Natural killer cell treated with Interleukin-12 subunit alpha and Interleukin-12 subunit beta and Interleukin-15 and Interleukin-18, amount 100 ng/mL, for 72 hours (primary cell): ENCODE measurements at regions not wholly inside any gene's neighbourhood (a gene's known extent, or its start where the extent isn't known, plus 50 kb on each side); places are given as distances from the start of the nearest gene placed in this dataset.
A peak's percentile ranks its signal among the peaks of the same experiment; 100 is the strongest.

Experiments
- ATAC-seq, 2 donors: fragments of 150-1000 bp; cut with Tn5 transposase in 1 of 2; sonication (Bioruptor Pico), chemical (Tn5 transposase) in 1 of 2; 2 replicates each; pipeline ENCODE4 v1.10.0; 2021
- DNase-seq: peaks from one replicate; pipeline ENCODE4 v3.0.0; 2022; ENCODE audit warnings: low spot score
- H3K27ac Mint-ChIP-seq, 2 donors: 1 replicate in 1 of 2; 2 replicates in 1 of 2; pipeline ENCODE4 v1.8.0; 2022; ENCODE audit warnings: mixed read lengths in 2 of 2, mild to moderate bottlenecking in 1 of 2, moderate library complexity in 1 of 2
- H3K27me3 Mint-ChIP-seq, 2 donors: 1 replicate in 1 of 2; 2 replicates in 1 of 2; pipeline ENCODE4 v1.8.0; 2022; ENCODE audit warnings: mixed read lengths in 2 of 2
- H3K36me3 Mint-ChIP-seq: one replicate; pipeline ENCODE4 v1.8.0; 2022; ENCODE audit warnings: mixed read lengths
- H3K4me1 Mint-ChIP-seq, 2 donors: 1 replicate in 1 of 2; 2 replicates in 1 of 2; pipeline ENCODE4 v1.8.0; 2022; ENCODE audit warnings: low read depth in 2 of 2, mixed read lengths in 2 of 2, mild to moderate bottlenecking in 1 of 2
- H3K4me3 Mint-ChIP-seq: one replicate; pipeline ENCODE4 v1.8.0; 2022; ENCODE audit warnings: mixed read lengths
- H3K9me3 Mint-ChIP-seq: 2 replicates; pipeline ENCODE4 v1.8.0; 2022; ENCODE audit warnings: mixed read lengths

DNA sequence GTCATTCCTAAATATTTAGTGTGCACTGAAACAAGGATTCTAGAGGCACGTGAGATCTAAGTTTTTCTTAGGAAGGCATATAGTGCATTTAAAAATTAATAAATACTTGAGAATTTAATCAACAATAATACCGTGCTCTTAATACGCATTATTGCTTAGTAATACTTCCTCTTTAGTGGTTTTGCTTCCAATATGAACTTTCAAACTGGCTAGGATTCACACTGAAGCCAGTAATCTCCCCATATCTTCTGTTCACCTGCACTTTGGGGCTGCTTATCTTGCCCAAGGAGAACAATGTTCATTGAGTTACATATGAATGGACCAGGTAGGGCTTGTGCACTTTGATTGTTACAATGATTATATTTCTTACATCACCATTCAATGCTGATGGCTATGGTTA lies 180.5 kb upstream of the RIOK2 start:
- DNase-seq (no peak), ATAC-seq (no peak)
- H3K4me3 Mint-ChIP-seq = no peak overlapping the region
- H3K27ac Mint-ChIP-seq = no peak overlapping the region
- H3K36me3 Mint-ChIP-seq = no peaks in the 10 kb centered on the region
- no peaks in the 10 kb centered on the region for H3K27me3 Mint-ChIP-seq
- H3K4me1 Mint-ChIP-seq = no peaks in the 10 kb centered on the region
- H3K9me3 Mint-ChIP-seq = peaks cover 12% of the 10 kb centered on the region

DNA sequence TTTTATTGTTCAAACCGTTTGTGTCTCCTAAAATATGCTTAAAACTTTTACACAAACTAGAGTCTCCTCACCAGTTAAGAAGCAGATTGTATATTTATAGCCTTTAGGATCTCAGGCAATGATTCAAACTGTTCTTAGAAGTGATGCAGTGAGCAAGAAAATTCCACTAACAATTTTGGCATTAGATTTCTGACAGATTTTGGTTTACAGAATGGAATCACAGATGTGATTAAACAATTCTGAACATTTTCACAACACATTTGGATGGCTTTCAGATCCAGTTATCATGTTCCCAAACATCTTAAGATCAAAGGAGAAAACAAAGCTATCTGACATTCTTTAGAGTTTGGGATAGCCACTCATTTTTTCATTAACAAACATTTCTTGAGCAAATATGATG lies 181.7 kb upstream of the RIOK2 start:
- Mint-ChIP-seq H3K27ac (no peak overlapping the region), H3K4me3 (no peak overlapping the region), H3K27me3 (no peaks in the 10 kb centered on the region), H3K36me3 (no peaks in the 10 kb centered on the region), H3K4me1 (no peaks in the 10 kb centered on the region), H3K9me3 (peaks cover 13% of the 10 kb centered on the region)
- ATAC-seq (no peak), DNase-seq (no peak)

DNA sequence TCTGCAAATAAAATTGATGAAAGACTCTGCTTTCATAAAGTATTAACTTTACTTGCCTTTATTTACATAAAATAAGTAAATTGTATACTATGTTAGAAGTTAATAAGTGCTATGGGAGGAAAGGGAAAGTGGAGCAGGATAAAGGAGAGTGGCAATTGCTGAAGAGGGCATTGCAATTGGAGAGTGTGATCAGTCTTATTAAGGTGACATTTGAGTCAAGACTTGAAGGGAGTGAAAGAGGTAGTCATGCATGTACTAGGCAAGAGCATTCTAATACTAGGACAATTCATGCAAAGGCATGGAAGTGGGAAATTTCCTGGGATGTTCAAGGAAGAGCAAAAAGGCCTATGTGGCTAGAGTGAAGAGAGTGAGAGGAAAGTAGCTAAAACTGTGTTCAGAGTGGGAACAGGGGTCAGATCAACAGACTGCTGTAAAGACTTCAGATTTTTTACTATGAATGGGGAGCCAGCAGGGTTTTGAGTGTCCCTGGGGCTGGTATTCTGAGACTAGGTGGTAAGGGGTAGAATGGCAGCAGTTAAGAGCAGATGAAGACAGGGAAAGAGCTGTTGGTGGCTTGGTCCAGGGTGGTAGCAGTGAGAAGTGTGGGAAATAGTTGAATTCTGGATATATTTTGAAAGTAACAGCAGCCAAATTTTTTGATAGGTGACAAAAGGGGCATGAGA lies 182.3 kb upstream of the RIOK2 start:
- Mint-ChIP-seq H3K27me3 (no peaks in the 10 kb centered on the region), H3K4me3 (no peak overlapping the region), H3K9me3 (peaks cover 15% of the 10 kb centered on the region), H3K27ac (no peak overlapping the region), H3K4me1 (no peaks in the 10 kb centered on the region), H3K36me3 (no peaks in the 10 kb centered on the region)
- ATAC-seq = no peak
- DNase-seq = no peak

DNA sequence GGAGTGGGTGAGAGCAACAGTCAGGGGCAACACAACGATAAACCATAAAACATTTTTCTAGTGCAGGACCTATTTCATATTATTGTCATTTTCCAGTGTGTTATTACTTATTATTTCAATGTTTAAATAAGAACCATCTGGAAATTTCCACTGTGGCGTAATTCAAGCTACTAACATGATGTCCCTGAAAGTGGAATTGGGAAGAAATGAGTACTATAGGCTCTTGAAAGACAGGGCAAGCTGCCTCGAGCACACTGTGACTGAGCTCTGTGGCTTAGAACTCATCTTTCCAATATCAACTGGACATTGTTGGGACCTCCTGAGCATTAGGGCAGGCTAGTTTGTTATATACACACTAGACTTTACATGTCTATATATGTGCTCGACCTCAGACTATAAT lies 182.9 kb upstream of the RIOK2 start:
- Mint-ChIP-seq H3K36me3 (no peaks in the 10 kb centered on the region), H3K4me3 (no peak overlapping the region), H3K27me3 (no peaks in the 10 kb centered on the region), H3K27ac (no peak overlapping the region), H3K4me1 (no peaks in the 10 kb centered on the region), H3K9me3 (peaks cover 12% of the 10 kb centered on the region)
- no peak for ATAC-seq
- DNase-seq = no peak

DNA sequence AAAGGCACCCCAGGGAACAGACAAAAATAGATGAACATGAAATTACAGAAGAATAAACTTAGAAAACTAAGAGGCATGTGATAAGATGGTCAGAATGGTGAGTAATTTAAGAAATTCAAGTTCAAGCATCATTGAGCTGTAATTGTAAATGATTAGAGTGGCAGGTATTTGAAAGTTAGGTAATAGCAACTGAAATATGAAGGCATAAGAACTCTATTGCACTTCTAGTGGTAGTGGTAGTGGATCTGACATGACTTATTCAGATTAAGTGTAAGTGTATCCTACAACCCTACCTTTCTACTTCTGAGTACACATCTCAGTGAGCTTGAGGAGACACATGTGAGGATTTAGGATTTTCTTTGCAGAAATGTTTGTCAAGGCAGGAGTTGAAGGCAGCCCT lies 192.9 kb upstream of the RIOK2 start:
- Mint-ChIP-seq H3K9me3 (peaks cover 3% of the 10 kb centered on the region), H3K27ac (no peak overlapping the region), H3K4me1 (no peaks in the 10 kb centered on the region), H3K4me3 (no peak overlapping the region), H3K36me3 (no peaks in the 10 kb centered on the region), H3K27me3 (no peaks in the 10 kb centered on the region)
- ATAC-seq = no peak
- DNase-seq = no peak

DNA sequence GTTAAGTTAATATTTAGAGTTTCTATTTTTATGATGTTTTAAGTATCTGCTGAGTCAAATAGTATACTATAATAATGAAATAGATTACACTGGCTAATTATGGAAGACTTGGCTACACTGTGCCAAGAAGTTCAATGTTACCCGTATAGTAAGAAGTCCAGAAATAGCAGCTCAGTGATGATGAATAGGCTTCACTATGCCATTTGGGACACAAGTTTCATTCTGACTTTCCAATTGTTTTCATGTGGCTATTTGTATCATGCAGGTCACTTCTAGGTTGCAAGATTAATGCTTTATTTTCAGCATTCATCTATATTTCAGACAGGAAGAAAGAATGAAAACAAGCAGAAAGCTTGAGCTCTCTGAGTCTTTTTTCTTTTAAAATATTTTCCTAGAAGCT lies 194.5 kb upstream of the RIOK2 start:
- Mint-ChIP-seq H3K27ac (no peak overlapping the region), H3K4me3 (no peak overlapping the region), H3K9me3 (peaks cover 4% of the 10 kb centered on the region), H3K4me1 (no peaks in the 10 kb centered on the region), H3K27me3 (no peaks in the 10 kb centered on the region), H3K36me3 (no peaks in the 10 kb centered on the region)
- DNase-seq (no peak), ATAC-seq (no peak)

DNA sequence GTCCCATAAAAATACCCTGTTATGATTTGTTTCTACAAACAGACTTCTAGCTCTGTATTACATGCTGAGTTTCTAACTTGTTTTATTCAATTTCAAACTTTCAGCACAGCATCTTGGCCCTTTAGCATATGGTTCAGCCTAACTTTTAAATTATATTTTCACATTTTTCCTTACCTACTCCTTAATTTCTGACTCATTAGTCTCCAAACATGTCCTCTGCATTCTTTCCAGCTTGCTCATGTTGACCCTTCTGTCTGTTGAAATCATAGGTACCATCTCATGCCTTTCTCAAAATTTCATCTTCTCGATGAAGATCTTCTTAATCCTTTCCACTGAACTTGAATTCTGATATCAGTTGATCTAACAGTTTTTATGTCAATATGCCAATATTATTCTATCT lies 200.9 kb upstream of the RIOK2 start:
- Mint-ChIP-seq H3K27me3 (no peaks in the 10 kb centered on the region), H3K36me3 (no peaks in the 10 kb centered on the region), H3K4me1 (no peaks in the 10 kb centered on the region), H3K27ac (no peak overlapping the region), H3K9me3 (peaks cover 4% of the 10 kb centered on the region), H3K4me3 (no peak overlapping the region)
- ATAC-seq (no peak), DNase-seq (no peak)

DNA sequence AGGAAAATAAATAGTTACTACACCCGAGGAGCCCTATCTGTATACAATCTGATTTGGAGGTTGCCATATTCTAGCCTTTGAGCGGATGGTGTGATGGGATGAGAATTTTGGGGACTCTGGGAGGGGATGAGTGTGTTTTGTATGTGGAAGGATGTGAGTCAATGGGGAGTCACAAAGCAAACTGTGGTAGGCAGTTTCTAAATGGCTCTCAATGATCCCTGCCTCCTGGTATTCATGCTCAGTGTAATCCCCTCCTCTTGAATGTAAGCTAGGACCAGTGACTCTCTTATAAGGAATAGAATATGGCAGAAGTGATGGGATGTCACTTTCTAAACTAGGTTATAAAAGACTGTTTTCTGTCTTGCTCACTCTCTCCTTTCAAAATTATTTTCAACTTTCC lies 205.7 kb upstream of the RIOK2 start:
- no peaks in the 10 kb centered on the region for H3K27me3 Mint-ChIP-seq
- DNase-seq (no peak), ATAC-seq (no peak)
- no peaks in the 10 kb centered on the region for H3K4me1 Mint-ChIP-seq
- H3K27ac Mint-ChIP-seq = no peak overlapping the region
- no peak overlapping the region for H3K4me3 Mint-ChIP-seq
- H3K36me3 Mint-ChIP-seq = no peaks in the 10 kb centered on the region
- H3K9me3 Mint-ChIP-seq = no peaks in the 10 kb centered on the region

DNA sequence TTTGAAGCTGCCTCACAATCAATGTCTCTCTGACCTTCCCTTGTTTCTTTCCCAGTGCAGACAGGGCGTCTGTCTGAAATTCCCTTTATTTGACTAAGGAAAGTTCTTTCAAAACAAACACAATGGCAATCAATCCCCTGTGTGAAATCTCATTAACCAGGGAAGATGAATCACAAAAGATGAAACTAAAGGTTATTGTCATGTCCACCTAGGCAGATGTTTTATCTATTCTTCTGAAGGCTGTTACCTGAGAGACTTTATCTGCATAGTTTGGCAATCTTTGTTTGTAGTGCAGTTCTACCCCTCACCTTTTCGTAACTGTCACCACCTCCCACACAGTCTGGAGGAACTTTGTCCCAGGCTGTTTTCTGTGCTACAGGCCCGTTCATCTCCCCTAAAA lies 217.5 kb upstream of the RIOK2 start:
- peaks cover 5% of the 10 kb centered on the region for H3K9me3 Mint-ChIP-seq
- H3K36me3 Mint-ChIP-seq = no peaks in the 10 kb centered on the region
- no peak overlapping the region for H3K4me3 Mint-ChIP-seq
- H3K4me1 Mint-ChIP-seq = no peaks in the 10 kb centered on the region
- H3K27ac Mint-ChIP-seq = no peak overlapping the region
- H3K27me3 Mint-ChIP-seq = no peaks in the 10 kb centered on the region
- DNase-seq (no peak), ATAC-seq (no peak)

DNA sequence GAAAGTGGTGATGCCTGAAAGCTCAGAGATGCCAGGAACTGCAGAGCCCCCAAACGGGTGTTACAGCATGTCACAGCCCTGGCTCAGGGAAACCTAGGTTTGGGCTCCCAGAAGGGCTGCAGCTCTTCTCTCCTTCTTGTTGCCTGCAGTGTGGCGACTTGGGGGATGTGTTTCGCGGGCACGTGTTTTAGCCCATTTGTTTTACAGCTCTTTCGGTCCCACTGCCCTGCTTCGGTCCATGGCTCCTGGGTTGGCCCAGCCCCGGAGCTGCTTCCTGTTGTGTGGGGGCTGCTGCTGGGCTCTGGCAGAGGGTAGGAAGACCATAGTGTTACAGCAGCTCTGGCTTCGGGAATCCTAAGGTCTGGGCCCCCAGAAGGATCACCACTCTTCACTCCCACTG lies 222.9 kb upstream of the RIOK2 start:
- H3K9me3 Mint-ChIP-seq = peaks cover 5% of the 10 kb centered on the region
- no peaks in the 10 kb centered on the region for H3K27me3 Mint-ChIP-seq
- DNase-seq = no peak
- H3K27ac Mint-ChIP-seq = no peak overlapping the region
- ATAC-seq = no peak
- H3K4me3 Mint-ChIP-seq = no peak overlapping the region
- no peaks in the 10 kb centered on the region for H3K36me3 Mint-ChIP-seq
- H3K4me1 Mint-ChIP-seq = no peaks in the 10 kb centered on the region

DNA sequence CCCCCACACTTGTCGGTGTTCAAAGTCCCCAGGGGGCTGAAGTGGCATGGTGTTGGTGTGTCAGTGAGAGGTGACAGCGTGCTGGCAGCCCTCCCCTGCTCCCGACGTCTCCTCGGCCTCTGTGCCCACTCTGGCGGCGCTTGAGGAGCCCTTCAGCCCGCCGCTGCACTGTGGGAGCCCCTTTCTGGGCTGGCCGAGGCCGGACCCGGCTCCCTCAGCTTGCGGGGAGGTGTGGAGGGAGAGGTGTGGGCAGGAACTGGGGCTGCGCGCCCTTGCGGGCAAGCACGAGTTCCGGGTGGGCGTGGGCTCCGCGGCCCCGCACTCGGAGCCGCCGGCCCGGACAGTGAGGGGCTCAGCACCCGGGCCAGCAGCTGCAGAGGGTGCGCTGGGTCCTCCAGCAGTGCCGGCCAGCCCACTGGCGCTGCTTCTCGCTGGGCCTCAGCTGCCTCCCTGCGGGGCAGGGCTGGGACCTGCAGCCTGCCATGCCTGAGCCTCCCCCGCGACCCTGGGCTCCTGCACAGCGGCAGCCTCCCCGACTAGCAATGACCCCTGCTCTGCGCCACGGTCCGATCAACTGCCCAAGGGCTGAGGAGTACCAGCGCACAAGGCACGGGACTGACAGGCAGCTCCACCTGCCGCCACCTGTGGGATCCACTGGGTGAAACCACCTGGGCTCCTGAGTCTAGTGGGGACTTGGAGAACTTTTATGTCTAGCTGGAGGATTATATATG lies 224.1 kb upstream of the RIOK2 start:
- ATAC-seq (no peak), DNase-seq (no peak)
- H3K9me3 Mint-ChIP-seq = peaks cover 5% of the 10 kb centered on the region
- H3K36me3 Mint-ChIP-seq = no peaks in the 10 kb centered on the region
- H3K27ac Mint-ChIP-seq = no peak overlapping the region
- no peak overlapping the region for H3K4me3 Mint-ChIP-seq
- H3K27me3 Mint-ChIP-seq = no peaks in the 10 kb centered on the region
- H3K4me1 Mint-ChIP-seq = no peaks in the 10 kb centered on the region

DNA sequence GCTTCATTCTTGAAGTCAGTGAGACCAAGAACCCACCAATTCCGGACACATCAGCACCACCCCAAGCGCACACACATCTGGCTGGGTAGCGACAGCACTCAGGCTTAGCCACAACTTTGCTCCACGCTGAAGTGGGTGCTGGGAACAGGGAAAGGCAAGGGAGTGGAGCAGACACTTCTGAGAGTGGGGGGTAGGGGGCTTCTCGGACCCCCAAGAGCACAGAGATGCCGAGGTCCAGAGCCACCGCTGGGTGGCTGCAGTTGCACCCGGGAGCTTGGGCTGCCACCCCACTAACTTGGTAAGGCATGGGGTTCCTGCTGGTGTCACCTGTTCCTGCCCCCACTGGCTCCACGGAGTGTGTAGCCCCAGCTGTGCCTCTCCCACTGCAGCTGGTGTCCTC lies 225.3 kb upstream of the RIOK2 start:
- Mint-ChIP-seq H3K9me3 (peaks cover 3% of the 10 kb centered on the region), H3K27ac (no peak overlapping the region), H3K4me1 (no peaks in the 10 kb centered on the region), H3K4me3 (no peak overlapping the region), H3K36me3 (no peaks in the 10 kb centered on the region), H3K27me3 (no peaks in the 10 kb centered on the region)
- no peak for DNase-seq
- peak in 1 of 2 donors; percentile 24 for ATAC-seq

DNA sequence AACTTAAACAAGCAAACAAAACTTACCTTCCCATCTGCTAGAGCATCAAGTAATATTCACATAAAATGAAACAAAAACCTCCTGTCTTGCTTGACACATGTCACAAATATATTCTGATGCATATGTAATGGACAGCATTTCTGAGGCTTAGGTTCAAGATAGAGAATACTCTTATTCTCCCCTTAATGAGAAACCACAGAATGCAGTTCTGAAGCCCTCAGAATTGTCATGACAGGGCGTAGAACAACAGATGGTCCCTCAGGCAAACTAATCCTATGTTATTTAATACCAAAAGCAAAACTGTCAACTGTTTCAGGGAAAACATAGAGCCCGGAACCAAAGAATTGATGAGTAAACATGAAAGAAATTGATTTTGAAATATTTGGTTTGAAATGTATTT lies 229.9 kb upstream of the RIOK2 start:
- Mint-ChIP-seq H3K4me3 (no peak overlapping the region), H3K27me3 (no peaks in the 10 kb centered on the region), H3K9me3 (no peaks in the 10 kb centered on the region), H3K36me3 (no peaks in the 10 kb centered on the region), H3K27ac (no peak overlapping the region), H3K4me1 (no peaks in the 10 kb centered on the region)
- ATAC-seq (no peak), DNase-seq (no peak)

DNA sequence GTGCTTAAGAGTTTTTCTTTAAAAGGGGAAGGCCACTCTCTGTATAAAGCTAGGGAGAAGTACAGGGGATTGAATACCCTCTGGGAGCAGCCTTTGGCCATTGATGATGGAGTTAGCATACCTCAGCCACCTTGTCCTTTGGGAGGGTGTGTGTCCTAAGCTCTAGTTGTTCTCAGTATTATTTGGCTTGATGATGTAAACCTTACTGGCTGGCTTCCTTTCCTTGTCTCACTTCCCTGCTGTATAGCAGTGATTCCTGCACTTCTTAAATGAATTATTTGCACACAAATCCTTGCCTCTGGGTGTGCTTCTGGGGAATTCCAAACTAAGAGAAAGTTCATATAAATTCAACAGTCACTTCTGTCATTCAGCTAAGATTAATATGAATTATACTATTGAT lies 234.9 kb upstream of the RIOK2 start:
- ATAC-seq (no peak), DNase-seq (no peak)
- no peaks in the 10 kb centered on the region for H3K9me3 Mint-ChIP-seq
- no peaks in the 10 kb centered on the region for H3K4me1 Mint-ChIP-seq
- H3K36me3 Mint-ChIP-seq = no peaks in the 10 kb centered on the region
- H3K4me3 Mint-ChIP-seq = no peak overlapping the region
- no peaks in the 10 kb centered on the region for H3K27me3 Mint-ChIP-seq
- no peak overlapping the region for H3K27ac Mint-ChIP-seq

DNA sequence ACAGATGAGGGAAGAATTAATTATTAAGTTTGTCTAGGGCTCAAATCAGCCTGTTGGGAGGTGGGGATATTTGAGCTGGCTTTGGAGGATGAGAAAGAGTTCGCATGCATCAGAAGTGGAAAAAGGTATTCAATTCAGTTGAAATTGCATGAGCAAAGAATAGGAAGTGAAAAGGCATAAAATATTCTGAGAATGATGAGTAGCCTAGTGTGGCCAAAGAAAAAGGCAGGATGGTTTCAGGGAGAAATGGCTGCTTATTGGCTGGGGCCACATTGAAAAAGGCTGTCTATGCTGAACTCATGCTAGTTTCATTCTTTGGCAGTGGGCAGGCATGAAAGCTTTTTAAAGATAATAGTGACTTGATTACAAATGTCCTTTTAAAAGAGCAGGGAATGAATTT lies 235.4 kb upstream of the RIOK2 start:
- H3K36me3 Mint-ChIP-seq = no peaks in the 10 kb centered on the region
- ATAC-seq = no peak
- no peaks in the 10 kb centered on the region for H3K27me3 Mint-ChIP-seq
- no peak overlapping the region for H3K4me3 Mint-ChIP-seq
- H3K9me3 Mint-ChIP-seq = no peaks in the 10 kb centered on the region
- DNase-seq = no peak
- no peak overlapping the region for H3K27ac Mint-ChIP-seq
- H3K4me1 Mint-ChIP-seq = no peaks in the 10 kb centered on the region
